ENCODE measurements at regions not wholly inside any gene's neighbourhood (a gene's known extent, or its start where the extent isn't known, plus 50 kb on each side); places are given as distances from the start of the nearest gene placed in this dataset.

DNA sequence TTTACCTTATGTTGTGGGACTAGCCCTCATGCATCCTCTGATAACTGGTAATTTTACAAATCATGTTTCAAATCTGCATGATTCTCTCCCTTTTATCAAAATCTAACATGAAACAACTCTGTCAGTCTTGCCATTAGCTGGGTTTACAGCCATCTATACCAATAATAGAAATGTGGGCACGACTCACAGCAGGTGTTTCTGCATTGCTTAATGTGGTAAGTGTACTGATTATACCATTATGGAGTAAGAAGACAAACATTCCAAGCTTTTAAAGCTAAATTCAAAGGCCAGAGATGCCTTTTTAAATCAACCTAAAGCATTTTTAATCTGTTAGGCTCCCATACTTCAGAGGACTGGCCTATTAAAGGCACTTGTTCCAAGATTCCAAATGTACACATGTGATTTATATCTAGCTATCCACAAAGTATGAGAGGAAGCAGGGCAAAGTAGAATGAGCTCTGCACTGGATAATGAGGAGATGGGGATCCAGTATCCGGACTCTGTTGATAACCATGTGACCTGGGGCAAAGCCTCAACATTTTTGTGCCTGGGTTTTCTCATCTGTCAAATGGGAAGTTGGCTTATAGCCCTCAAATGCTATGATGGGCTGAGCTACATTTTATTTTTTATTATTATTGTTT lies 52.3 kb upstream of the FUT8 start:
- no peak overlapping the region for H3K27ac ChIP-seq
- TF ChIP-seq ZFX (IDR thresholded peaks at IDR 0.05), result no peak

DNA sequence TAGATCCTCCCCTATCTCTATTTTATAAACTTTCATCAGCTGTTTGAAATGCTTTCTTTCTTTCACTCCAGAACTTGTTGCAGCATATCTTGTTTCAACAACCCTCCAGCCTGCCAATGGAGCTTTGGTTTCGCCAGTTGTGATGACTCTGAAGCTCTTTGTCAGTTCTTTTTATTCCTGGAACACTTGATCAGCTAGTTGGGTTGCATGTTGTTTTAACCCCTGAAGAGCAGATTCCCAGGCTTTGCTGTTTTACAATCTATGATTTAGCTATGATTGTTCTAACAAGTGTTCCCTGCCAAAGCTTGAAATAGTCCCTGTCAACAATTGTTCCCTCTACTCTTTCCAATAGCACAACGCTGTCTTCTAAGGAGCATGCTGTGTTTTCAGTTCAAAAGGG lies 50.6 kb upstream of the FUT8 start:
- no peak overlapping the region for H3K27ac ChIP-seq
- no peak for TF ChIP-seq ZFX (IDR thresholded peaks at IDR 0.05)
- TF ChIP-seq, protein P1, sequence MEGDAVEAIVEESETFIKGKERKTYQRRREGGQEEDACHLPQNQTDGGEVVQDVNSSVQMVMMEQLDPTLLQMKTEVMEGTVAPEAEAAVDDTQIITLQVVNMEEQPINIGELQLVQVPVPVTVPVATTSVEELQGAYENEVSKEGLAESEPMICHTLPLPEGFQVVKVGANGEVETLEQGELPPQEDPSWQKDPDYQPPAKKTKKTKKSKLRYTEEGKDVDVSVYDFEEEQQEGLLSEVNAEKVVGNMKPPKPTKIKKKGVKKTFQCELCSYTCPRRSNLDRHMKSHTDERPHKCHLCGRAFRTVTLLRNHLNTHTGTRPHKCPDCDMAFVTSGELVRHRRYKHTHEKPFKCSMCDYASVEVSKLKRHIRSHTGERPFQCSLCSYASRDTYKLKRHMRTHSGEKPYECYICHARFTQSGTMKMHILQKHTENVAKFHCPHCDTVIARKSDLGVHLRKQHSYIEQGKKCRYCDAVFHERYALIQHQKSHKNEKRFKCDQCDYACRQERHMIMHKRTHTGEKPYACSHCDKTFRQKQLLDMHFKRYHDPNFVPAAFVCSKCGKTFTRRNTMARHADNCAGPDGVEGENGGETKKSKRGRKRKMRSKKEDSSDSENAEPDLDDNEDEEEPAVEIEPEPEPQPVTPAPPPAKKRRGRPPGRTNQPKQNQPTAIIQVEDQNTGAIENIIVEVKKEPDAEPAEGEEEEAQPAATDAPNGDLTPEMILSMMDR (conservative IDR thresholded peaks at IDR 0.05), result no peak

All from C4-2B (cell line).